Ecto neural progenitor cell (in vitro differentiated cells): ENCODE measurements at regions not wholly inside any gene's neighbourhood (a gene's known extent, or its start where the extent isn't known, plus 50 kb on each side); places are given as distances from the start of the nearest gene placed in this dataset.

Experiments
- DNase-seq: peaks from one replicate; pipeline ENCODE4 v3.0.0-alpha.2; 2018; ENCODE audit warnings: low spot score

DNA sequence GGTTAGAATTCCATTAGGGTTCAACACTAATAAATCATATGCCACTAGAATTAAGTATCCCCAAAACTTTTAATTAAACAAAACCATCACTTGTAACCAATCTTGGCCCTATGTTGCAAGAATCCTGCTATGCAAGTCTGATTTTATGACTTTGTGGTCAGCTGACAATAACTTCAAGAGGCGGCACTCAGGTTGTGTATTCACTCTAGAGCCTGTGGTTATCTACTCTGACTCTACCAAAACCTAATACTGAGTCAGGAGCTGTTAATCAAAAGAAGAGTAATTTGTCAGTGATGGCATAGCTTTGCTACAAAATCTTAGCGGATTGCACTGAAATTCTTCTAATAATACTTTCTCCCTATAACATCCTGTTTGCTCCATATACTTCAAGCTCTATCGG lies 253.7 kb downstream of the AASDHPPT start:
- no peak for DNase-seq

DNA sequence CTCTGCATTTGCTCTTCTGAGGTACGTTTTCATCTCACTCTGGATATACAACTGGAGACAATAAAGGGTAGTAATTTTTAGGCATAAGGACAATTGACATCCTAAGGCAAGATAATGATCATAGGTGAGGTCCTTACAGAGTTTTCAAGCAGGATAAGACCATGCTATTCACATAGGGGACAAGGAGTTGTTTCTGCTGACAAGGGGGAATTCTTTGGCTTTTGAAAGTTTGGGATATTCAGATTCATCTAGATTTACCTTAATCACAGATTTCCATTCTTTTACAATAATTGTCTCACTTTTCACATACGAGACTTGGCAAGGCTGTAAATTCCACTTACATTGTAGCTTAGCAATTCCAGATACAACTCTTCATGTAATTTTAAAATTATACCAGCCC lies 256.2 kb downstream of the AASDHPPT start:
- DNase-seq: no peak

DNA sequence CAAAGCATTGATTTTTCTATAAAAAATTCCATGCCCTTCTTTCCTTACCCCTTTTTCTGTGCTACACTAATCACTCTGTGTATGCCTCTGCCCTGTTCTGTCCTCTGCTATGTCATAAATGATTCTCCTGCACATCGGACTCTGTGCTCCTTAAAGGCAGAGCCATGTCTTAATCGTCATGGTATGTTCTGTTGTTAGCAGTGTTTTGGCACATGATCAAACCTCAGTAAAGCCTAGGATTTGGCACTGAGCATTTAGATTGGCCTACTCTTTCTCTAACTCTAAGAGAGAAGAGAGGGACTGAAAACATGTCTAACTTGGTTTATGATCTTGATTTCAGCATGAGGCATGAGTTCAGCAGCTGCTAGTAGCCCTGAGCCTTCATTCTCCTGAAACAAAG lies 266.9 kb downstream of the AASDHPPT start:
- DNase-seq: no peak

- DNase-seq: no peak
Measured at GRCh38 chr11:106344966-106345365, 267.5 kb downstream of the AASDHPPT start.

- DNase-seq: no peak
Measured at GRCh38 chr11:106353031-106353430, 275.6 kb downstream of the AASDHPPT start.

GRCh38 chr11:106369224-106369623 lies 291.8 kb downstream of the AASDHPPT start:
- DNase-seq: no peak

DNA sequence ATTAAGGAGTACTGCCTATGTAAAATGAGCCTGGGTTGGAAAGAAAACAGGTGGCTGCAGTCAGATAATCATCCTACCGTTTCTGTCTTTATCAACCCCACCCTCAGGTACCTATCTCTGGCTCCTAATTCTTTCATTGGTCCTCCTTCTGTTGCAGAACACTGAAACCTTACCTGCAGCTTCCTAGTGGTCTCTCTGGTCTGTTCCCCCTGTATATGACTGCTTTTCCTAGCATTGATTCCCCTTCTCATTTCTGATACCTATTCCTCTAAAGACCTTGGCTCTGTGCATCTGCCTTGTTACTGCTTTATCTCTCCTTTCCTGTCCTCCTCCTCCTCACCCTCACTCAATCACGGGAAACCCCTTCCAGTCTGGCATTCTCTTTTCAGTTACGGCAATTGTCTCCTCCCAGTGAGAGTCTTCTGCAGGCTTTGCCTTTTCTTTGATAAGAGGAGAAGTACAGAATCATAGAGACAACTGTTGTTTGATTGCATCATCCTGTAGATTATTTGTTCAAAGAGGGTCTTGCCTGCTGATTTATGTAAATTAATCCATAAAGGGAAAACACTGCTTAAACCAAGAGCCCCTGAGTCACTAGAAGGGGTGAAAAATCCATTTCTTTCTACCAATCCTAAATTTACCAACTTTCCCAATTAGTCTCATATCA lies 301.2 kb downstream of the AASDHPPT start:
- no peak for DNase-seq

GRCh38 chr11:106379265-106379664 lies 301.8 kb downstream of the AASDHPPT start:
- no peak for DNase-seq

GRCh38 chr11:106379712-106380111 lies 302.2 kb downstream of the AASDHPPT start:
- no peak for DNase-seq

DNA sequence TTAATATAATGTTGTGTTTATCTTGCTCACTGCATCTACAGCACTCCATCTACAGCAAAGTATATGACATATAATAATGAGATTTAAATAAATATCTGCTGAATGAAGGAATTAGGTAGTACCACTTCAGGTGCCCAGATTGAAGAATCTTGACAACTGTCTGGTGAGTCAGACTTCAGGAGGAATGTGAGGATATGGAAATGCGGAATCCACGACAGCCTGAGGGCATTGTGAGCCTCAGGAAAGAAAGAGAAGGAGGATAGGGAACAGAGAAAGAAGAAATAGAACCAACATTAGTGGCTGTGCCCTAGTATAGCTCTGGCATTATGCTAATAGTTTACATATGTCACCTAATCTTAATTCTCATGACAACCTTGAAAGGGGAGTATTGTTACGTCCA lies 304.4 kb downstream of the AASDHPPT start:
- no peak for DNase-seq

- DNase-seq: no peak
Measured at GRCh38 chr11:106384429-106384828, 307.0 kb downstream of the AASDHPPT start.

DNA sequence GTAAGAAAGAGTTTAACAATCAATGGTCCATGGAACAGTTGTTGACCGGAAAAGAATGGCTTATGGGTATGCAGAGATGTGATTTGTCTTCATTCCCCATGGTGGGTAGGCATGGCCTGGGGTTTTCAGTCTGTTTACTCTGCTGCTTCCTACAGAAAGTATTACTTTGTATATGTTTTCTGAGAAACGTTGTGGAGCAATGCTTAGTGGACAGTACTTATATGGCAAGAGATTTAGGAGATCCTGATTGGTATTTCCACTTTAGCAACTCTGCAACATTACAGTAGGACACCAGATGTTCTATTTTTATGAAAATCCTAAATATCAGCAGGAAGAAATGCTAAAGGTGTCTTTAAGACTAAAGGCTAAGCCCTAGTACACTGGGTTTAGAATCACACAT lies 309.1 kb downstream of the AASDHPPT start:
- no peak for DNase-seq

DNA sequence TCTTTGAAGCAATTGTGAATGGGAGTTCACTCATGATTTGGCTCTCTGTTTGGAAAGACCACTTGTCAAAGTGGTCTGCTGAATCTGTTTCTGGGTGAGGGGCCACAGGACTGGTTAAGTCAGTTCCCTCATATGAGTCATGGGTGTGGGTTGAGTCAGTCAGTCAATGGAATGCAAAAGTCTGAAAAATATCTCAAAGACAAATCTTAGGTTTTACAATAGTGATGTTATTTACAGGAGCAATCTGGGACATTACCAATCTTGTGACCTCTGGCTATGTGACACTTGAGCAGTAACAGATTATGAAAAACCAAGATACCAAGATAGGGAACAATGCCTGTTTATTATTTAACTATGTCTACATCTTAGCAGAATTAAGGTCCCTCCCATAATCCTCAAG lies 311.6 kb downstream of the AASDHPPT start:
- no peak for DNase-seq

DNA sequence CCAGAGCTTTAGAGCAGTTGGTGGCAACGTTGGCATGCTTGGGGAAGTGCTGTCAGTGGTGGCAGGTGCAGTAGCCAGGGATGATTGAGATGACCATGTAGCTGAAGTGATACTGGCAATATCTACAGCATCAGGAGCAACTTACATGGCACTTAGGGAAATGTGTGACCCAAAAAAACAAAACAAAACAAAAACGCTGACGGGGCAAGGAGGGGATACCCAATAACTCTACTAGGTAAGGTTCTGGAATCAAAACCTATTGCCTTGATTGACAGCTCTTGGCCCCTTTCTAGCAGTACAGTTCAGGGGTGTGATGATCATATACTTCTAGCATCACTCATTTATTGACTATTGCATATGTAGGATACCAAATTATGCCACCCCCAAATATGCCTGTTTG lies 312.6 kb downstream of the AASDHPPT start:
- DNase-seq: no peak

- no peak for DNase-seq
Measured at GRCh38 chr11:106391771-106392420, 314.4 kb downstream of the AASDHPPT start.

- DNase-seq: no peak
Measured at GRCh38 chr11:106395716-106396349, 318.4 kb downstream of the AASDHPPT start.

GRCh38 chr11:106397787-106398501 lies 320.5 kb downstream of the AASDHPPT start:
- DNase-seq: no peak

DNA sequence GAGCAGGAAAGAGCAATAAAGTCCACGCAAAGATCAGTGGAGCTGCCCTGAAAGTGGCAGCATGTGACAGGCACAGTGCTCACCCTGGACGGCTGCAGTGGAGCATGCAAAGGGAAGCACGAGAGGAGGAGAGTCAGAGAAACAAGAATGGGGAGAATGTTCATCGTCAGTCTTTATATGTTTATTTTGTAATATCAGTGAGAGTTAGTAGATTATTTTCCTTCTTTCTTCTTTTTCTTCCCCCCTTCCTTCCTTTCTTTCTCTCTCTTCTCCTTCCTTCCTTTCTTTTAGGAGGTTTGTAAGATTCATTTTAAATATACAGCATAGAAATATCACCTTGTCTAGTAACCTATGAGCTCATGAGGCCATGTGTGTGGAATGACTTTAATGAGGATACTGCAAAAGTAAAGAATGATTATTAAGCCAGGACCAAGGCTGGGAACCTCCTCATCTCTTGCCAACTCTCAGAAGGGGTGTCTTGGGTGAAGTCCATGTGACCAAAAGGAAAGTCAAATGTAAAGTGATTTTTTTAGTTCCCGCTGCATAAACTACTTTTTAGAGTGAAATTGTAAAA lies 321.1 kb downstream of the AASDHPPT start:
- DNase-seq: no peak

DNA sequence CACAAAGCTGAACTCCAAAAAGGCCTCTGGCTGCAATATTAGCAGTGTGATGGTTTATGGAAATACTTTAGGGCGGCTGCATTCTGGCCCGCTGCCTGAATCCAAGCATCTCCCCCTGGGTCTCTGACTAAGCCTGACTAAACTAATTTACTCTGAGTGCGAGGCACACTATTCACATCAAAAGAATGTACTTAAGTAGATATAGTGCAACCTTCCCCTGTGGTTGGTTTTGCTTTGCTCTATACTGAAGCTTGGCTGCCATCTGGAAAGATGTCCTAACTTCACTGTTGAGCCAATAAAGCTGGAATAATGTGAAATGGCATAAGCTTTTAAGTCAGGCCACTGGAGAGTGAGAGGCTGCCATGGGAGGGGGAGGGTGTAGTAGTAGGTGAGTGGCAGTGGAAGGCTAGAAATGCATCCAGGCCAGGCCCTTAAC lies 321.6 kb downstream of the AASDHPPT start:
- no peak for DNase-seq

DNA sequence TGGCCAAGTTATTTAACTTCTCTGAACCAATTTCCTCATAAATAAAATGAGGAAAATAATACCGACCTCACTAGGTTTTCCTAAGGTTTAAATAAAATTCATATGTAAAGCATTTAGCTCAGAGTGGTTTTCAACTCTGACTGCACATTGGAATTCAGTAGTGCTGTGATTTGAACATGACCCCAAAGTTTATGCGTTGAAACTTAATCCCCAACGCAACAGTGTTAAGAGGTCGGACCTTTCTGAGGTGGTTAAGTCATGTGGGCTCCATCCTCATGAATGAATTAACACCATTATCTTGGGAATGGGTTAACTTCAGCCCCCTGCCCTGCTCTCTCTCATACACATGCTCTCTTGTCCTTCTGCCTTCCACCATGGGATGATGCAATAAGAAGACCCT lies 322.2 kb downstream of the AASDHPPT start:
- no peak for DNase-seq

GRCh38 chr11:106400949-106401570 lies 323.6 kb downstream of the AASDHPPT start:
- no peak for DNase-seq

- no peak for DNase-seq
Measured at GRCh38 chr11:106403751-106404150, 326.3 kb downstream of the AASDHPPT start.
